NCI-H82 (cell line): ENCODE measurements at regions not wholly inside any gene's neighbourhood (a gene's known extent, or its start where the extent isn't known, plus 50 kb on each side); places are given as distances from the start of the nearest gene placed in this dataset.

Experiments
- DNase-seq: peaks from one replicate; lab custom pipeline; 2025; lab: John Stamatoyannopoulos, UW

DNA sequence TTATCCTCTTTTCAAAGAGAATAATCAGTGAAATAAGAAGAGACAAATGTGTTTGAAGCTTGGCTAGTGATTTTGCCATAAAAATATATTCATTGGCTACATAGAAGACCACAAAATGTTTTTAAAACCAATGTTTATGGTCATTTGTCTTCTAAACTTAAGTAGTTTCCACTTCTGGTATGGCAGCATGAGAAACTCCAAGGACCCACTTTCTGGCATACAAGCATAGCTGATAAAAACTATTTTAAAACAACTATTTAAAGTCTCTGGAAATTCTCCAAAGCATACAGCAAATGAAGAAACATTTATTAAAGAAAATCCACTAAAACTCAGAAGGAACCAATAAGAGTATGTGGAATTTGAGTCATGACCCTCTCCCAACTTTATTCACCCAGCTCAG, 89.2 kb upstream of the TOMM7 start:
- DNase-seq: no peak

DNA sequence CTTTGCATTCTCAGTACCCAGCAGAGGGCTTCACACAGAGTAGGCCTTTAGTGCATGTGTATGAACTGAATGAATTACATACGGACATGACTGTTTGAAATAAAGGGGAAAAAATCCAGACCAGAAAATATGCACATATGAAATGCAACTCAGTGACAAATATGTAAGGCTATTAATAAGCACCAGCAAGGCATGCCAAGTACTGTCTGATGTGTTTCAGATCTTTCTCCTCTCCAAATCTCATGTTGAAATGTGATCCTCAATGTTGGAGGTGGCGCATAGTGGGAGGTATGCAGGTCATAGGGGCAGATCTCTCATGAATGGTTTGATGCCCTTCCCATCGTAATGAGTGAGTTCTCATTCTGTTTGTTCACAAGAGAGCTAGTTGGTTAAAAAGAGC, 87.3 kb upstream of the TOMM7 start:
- no peak for DNase-seq

DNA sequence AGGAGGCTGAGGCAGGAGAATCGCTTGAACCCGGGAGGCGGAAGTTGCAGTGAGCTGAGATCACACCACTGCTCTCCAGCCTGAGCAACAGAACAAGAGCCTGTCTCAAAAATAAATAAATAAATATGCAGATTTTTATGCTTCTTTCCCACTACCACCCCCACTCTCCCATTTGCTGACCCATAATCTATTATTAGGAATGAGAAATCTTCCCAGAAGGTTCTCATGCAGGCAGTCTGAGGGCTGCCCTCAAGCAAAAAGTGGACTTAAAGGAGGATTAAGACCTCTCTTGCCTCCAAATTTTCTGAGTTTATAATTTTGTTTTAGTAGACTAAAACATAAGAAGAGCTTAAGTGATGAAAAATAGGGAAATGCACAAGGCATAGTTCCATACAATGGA, 85.2 kb upstream of the TOMM7 start:
- no peak for DNase-seq

DNA sequence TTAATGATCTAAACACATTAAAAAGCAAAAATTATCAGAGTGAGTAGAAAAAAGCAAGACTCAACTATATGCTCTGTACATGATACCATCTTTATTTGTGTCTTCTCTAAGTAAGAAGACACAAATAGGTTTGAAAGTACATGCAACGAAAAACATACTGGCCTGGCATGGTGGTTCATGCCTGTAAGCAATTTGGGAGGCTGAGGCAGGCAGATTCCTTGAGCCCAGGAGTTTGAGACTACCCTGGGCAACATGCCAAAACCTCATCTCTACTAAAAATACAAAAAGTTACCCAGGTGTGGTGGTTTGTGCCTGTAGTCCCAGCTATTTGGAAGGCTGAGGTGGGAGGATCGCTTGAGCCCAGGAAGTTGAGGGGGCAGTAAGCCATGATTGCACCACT, 78.1 kb upstream of the TOMM7 start:
- DNase-seq: no peak

DNA sequence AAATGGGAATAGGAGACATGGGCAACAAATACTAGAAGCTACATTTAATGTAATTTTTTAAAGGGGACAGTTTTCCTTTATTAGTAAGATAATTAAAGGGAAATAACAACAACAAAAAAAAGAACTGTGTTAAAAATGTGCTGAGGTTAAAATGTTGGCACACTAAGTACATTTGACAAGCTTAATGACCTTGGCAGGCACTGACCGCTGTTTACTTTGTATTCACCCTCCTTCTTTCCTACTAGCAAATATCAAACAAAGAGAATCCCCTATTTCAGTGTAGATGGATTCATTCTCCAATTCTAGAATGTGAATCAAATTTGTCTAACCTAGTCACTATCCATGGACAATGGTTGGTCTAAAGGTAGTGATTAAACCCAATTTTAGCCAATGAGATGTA, 77.5 kb upstream of the TOMM7 start:
- no peak for DNase-seq

DNA sequence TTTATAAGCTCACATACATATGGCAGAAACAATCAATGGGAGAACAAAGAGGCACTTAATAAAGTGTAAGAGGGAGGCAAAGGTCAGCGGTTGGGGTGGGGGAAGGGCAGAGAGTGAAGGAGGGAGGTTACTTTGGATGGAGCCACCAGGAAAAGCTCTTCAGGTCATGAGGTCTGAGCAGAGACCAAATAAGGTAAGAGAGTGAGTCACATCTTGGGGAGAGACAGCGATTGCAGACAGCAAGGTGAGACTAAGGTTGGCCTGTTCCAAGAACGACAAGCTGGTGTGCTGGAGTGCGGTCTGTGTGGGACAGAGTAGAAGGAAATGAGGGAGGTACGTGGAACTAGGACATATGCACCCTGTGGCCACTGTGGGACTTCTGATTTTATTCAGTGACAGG, 74.3 kb upstream of the TOMM7 start:
- DNase-seq: peak; percentile 76

DNA sequence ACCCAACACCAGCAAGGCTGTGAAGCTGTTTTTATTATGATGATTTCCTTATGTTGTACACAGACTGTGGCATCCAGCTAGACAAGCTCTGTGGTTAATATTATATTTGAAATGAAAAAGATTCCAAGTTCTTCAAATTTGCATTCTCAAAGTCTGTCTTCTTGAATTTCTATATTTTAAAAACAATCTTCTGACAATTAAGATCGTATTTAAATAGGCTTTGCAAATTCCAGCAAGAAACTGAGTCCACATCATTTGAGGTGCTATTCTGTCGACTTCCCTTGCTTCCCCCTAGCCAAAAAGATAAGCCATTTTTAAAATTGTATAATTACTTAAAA, 73.1 kb upstream of the TOMM7 start:
- no peak for DNase-seq

DNA sequence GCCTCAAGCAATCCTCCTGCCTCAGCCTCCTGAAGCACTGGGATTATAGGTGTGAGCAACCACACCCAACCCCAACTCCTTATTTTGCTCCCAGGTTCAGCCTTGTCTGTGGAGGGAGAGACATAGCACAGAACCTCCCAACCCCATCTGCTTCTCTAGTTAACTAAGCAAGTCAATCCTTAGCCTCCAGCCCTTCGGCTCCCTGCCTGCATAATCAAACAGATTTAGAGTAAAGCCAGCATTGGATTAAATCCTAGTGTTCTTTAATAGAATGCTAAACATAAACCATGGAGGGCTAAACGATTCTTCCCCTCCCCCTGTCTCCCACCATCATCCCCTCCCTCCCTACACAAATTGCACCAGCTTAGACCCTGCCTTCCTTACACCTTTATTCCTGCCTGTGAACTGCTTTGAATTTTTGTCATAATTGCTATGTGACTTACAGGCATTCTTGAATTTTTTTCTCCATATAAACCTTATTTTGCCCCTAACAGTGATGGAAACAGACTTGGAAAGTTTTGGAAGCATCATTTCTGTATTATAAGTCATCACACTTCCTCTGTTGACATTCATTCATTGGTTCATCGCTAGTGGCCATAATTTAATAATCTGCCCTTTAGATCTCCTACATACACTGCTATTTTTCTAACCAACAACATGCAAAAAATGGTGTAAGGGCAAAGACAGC, 72.6 kb upstream of the TOMM7 start:
- DNase-seq: peak; percentile 92

DNA sequence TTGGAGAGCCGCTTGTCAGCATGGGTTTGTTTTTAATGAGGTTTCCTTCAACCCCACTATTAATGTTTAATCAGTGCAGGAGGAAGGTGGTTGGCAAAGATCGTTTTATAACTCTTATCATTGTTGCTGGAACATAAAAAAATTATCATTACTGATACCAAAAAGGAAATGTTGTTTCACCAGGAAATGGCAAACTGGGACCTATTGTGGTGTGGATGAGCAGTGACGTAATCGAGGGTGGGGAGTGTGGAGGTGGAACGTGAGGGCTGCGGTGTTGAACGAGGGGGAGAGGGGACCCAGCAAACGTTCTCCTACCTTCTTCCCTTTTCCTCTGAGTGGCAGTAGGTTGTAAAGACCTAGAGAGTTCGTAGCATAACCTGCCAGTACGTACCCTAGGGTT, 71.9 kb upstream of the TOMM7 start:
- no peak for DNase-seq

DNA sequence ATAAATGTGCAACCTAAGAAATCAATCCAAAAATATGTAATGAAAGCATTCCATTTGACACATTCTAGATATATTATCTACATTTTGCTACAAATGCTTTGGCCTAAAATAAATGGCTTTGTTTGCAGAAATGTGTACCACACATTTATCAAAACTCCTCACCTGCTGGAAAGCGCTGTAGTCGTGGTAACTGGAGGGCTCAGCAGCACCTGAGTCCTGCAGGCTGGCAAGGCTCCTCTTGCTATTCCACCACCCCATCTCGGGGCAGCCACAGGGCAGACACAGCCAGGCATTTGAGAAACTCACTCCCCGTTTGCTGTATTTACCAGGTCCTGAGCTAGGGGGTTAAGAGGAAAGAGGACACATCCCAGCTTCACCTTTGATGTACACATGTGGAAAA, 68.1 kb upstream of the TOMM7 start:
- DNase-seq: no peak

DNA sequence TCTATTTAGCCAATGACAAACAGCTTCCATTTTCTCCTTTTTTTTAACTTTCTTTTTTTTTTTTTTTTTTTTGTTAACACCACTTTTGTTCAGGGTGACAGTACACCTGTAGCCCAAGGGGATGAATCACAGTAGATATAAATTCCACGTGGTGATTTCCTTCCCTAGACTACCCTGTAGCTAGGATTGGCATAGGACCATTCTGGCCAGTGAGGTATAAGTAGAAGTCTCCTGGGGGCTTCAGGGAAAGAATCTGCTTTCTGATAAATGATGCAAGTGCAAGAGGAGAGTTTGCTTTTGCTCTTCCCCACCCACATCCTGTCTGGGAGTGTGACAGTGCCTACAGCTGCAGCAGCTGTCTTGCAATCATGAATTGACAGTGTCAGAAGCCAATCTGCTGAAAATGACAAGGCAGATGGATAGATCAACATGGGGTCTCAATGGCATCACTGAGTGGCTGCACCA, 63.2 kb upstream of the TOMM7 start:
- DNase-seq: peak; percentile 71

DNA sequence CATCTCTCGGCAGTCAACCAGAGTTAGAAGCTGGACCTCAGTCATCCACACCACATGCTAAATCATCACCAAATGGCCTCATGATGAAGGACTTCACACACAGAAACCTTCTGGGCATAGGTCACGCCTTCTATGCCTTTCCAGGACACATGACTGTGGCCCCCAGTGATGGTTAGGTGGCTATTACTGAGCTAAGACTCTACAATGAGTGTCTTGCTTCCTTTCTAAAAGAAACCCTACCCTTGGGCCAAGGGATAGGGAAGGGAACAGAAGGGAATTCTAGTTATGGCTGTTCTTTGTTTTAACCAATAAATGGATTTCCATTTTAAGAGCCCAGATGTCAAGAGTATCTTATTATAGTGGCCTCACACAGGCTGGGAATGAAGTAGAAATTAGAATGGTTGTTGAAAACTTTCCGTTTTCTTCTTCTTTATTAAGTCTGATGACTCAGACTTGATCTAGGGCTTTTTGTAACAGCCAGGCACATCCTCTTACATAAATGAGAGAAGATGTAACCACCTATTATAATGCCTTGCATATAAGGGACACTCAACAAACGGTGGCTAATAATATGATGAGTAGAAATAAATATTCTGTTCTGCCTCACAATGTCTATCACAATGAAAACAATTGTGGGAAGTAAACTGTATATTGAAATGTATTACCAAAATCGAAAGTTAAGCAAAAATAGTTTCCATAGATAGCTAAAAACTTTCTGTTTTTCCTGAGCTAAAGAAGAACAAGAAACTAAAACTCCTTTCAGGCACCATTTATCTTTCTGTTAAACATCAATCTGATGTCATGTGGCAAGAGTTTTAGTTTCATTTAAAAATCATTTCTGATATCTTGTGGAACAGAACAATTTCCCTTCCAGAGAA, 62.5 kb upstream of the TOMM7 start:
- peak; percentile 21 for DNase-seq

DNA sequence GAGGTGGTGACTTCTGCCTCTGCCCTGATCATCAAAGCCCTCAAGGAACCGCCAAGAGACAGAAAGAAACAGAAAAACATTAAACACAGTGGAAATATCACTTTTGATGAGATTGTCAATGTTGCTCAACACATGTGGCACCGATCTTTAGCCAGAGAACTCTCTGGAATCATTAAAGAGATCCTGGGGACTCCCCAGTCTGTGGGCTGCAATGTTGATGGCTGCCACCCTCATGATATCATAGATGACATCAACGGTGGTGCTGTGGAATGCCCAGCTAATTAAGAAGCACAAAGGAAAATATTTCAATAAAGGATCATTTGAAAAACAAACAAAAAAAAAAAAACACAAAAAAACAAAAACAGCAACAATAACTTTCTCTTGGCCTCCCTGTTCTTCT, 59.5 kb upstream of the TOMM7 start:
- no peak for DNase-seq

DNA sequence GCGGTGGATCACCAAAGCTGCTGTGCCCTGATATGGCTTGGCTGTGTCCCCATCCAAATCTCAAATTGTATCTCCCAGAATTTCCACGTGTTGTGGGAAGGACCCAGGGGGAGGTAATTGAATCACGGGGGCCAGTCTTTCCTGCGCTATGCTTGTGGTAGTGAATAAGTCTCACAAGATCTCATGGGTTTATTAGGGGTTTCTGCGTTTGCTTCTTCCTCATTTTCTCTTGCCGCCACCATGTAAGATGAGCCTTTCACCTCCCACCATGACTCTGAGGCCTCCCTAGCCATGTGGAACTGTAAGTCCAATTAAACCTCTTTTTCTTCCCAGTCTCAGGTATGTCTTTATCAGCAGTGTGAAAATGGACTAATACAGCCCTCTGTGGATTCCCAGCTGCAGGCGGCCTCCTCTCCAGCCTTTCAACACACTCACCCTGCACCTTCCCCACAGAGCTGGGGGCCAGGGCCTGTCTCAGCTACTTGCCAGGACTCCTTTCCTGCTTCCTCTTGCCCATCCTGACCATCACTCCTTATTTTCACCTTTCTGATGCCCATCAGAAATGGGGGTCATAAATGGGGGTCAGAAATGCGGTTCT, 57.2 kb upstream of the TOMM7 start:
- no peak for DNase-seq

DNA sequence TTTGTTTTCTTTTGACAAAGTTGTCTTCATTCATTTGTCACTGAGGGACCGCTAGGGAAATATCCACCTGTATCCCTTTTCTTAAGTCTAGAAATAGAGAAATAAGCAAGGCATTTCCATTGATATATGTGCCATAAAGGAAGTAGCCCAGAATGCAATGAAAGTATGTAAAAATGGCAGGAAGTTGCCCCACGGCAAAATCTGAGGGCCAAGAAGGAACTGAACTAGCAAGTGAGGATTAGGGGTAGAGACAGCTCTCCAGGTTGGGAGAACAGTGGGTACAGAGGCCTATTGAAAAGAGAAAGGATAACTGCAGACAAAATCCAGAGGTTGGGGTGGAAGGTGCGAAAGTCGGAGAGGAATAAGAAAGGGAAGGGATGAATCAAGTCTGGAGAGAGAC, 56.6 kb upstream of the TOMM7 start:
- DNase-seq: no peak

DNA sequence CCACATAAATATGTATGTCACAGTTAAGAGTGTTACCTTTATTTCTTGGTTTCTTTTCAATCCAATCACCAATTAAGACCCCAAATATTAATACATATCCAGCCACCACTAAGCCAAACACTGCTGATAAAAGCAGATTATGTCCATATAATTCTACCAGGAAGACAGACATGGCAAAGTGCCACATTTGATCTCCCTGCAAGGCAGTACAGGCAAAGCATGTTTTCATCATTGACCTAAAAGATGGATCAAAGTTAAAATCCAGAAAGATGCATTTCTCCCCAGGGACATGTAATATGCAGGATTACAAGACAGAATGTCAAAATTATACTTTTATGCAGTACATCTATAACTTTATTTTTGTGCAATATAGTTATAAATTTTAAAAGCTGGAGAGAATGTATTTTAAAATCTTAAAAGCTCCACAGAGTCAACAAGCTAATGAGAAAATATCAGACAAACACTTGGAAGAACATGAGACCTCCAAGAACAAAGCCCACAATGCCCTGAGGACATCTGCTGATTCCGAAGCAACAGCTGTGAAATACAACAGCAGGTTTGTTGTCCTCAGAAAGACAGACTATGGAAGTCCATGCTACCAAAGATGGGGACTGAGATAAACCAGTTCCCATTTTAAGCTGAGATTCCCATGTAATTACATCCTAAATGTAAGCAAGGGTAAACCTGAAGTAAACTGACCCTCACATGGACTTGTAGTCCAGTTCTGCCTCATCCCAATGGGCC, 54.5 kb upstream of the TOMM7 start:
- peak; percentile 47 for DNase-seq

DNA sequence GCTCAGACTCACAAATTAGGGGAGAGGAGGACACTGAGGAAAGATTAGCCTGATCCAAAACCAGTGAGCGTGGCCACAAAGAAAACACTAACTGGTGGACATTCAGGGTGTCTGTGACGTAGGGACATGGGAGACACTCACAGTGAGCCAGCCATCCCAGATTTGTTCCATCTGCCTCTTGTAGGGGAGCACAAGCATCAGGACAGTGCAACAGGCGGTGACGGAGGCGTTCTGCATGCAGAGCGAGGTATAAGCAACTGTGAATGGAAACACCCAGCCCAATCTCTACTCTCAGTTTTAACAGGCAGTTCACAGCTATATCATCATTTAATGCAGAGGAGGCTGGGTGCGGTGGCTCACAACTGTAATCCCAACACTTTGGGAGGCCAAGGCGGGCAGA, 52.8 kb upstream of the TOMM7 start:
- DNase-seq: no peak

DNA sequence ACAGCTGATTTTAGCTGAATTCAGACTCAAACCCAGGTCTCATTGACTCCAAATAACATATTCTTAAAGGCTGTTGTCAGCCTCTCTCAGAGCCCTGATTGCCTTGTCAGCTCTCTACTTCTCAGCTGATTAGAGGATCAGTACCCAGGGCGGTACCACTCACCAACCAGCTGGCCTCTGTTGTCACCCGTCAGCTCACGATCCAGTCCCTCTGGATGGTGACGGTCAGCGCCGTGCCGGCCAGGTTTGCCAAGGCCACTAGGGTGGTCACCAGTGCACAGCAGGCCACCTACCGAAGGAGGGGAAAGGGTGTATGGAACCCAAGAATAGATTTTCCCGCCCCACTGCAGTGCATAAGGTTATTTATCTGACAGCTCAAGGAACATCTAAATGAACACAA, 52.3 kb upstream of the TOMM7 start:
- DNase-seq: no peak
